Iris pigment epithelial cell (primary cell): ENCODE measurements at regions not wholly inside any gene's neighbourhood (a gene's known extent, or its start where the extent isn't known, plus 50 kb on each side); places are given as distances from the start of the nearest gene placed in this dataset.

Experiments
- DNase-seq: peaks from one replicate; pipeline ENCODE4 v3.0.0-alpha.2; 2011; ENCODE audit warnings: low read depth

GRCh38 chr5:117497601-117498000, 923.0 kb upstream of the SEMA6A start:
- no peak for DNase-seq

GRCh38 chr5:117496801-117497200, 922.2 kb upstream of the SEMA6A start:
- DNase-seq, result no peak

GRCh38 chr5:117494188-117494587, 919.6 kb upstream of the SEMA6A start:
- DNase-seq, result no peak

GRCh38 chr5:117488976-117489500, 914.4 kb upstream of the SEMA6A start:
- DNase-seq, result no peak

- DNase-seq, result no peak
Measured at GRCh38 chr5:117487556-117487955, 912.9 kb upstream of the SEMA6A start.

GRCh38 chr5:117486879-117487391, 912.3 kb upstream of the SEMA6A start:
- no peak for DNase-seq

- no peak for DNase-seq
Measured at GRCh38 chr5:117486261-117486660, 911.6 kb upstream of the SEMA6A start.

GRCh38 chr5:117475919-117476318, 901.3 kb upstream of the SEMA6A start:
- no peak for DNase-seq

- no peak for DNase-seq
Measured at GRCh38 chr5:117473165-117473564, 898.5 kb upstream of the SEMA6A start.

- no peak for DNase-seq
Measured at GRCh38 chr5:117463881-117464570, 889.4 kb upstream of the SEMA6A start.

- no peak for DNase-seq
Measured at GRCh38 chr5:117461966-117462365, 887.3 kb upstream of the SEMA6A start.

- no peak for DNase-seq
Measured at GRCh38 chr5:117461403-117461802, 886.8 kb upstream of the SEMA6A start.

- DNase-seq, result no peak
Measured at GRCh38 chr5:117457656-117458055, 883.0 kb upstream of the SEMA6A start.

- no peak for DNase-seq
Measured at GRCh38 chr5:117456866-117457470, 882.3 kb upstream of the SEMA6A start.

GRCh38 chr5:117455236-117456233, 880.9 kb upstream of the SEMA6A start:
- DNase-seq, result no peak

- peak; percentile 8 for DNase-seq
Measured at GRCh38 chr5:117454716-117455212, 880.1 kb upstream of the SEMA6A start.

GRCh38 chr5:117436846-117437245, 862.2 kb upstream of the SEMA6A start:
- no peak for DNase-seq

- no peak for DNase-seq
Measured at GRCh38 chr5:117435203-117435602, 860.6 kb upstream of the SEMA6A start.

GRCh38 chr5:117434254-117434653, 859.6 kb upstream of the SEMA6A start:
- no peak for DNase-seq

- no peak for DNase-seq
Measured at GRCh38 chr5:117433818-117434217, 859.2 kb upstream of the SEMA6A start.

- DNase-seq, result no peak
Measured at GRCh38 chr5:117431091-117431490, 856.5 kb upstream of the SEMA6A start.

- DNase-seq, result no peak
Measured at GRCh38 chr5:117425163-117425562, 850.5 kb upstream of the SEMA6A start.
